GM18505 (cell line): ENCODE measurements at regions not wholly inside any gene's neighbourhood (a gene's known extent, or its start where the extent isn't known, plus 50 kb on each side); places are given as distances from the start of the nearest gene placed in this dataset.

Source experiments
- ATAC-seq: cut with Tn5 transposase; IDR thresholded peaks from one replicate; pipeline ENCODE4 v1.9.1; 2021; ENCODE audit not compliant: unreplicated experiment
- POLR2A ChIP-seq: IDR thresholded peaks from 4 replicates; pipeline ENCODE4 v1.6.1; 2011; ENCODE audit warnings: borderline replicate concordance; ENCODE audit not compliant: insufficient read depth, insufficient read length; ENCODE audit errors: extremely low read depth

- ATAC-seq: no peak
These were observed 59.3 kb downstream of the BTBD3 start for GRCh38 chr20:11976966-11977365.

GRCh38 chr20:11978496-11978895 is 60.8 kb downstream of the BTBD3 start:
- ATAC-seq: no peak
- no peak for TF ChIP-seq POLR2A

More at GRCh38 chr20:11976966-11977365, 59.3 kb downstream of the BTBD3 start:
- no peak for TF ChIP-seq POLR2A

DNA sequence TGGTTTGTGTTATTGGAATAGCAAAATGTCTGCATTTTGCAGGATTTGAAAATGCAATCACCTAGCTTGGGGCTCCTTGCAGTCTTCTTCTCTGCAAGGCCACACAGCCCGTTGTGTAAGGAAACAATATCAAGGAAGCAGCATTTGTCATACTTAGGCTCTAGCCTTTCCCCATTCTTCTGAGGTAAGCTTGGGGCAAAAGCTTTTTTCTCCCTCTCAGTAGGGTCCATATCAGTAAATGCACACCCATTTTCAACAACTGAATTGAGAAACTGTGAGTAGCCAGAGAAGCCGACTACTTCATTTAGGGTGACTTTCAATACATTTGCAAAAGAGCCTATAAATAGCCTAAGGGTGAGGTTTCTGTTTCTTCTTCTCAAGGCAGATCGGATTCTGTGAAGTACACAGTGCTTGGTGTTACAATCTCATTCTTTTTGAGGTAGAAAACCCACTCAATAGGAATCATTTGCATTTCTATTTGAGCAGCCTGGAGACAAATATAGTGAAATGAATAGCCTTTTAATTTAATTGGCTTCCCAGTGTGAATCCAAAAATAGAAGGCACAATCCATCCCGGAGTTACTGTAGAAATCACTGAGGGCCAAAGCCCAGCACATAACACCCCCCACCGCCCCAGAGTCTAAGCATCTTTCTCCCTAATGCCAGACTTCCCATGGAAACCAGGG is 61.8 kb downstream of the BTBD3 start:
- no peak for TF ChIP-seq POLR2A
- ATAC-seq: no peak

- ATAC-seq: no peak
- TF ChIP-seq POLR2A: no peak
These were observed 62.6 kb downstream of the BTBD3 start for GRCh38 chr20:11980263-11980662.

DNA sequence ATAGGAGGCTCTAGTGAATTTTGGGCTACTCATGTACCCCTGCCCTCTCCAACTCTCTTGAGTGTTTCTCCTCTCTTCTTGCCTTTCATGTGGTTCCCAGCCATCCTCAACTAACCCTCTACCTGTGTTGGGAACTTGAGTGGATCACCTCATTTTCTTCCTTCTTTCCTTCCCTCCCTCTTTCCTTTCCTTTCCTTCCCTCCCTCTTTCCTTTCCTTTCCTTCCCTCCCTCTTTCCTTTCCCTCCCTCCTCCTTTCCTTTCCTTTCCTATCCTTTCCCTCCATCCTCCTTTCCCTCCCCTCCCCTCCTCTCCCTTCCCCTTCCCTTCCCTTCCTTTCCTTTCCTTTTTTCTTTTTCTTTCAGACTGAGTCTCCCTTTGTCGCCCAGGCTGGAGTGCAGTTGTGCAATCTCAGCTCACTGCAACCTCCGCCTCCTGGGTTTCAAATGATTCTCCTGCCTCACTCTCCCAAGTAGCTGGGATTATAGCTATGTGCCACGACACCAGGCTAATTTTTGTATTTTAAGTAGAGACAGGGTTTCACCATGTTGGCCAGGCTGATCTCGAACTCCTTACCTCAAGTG is 63.8 kb downstream of the BTBD3 start:
- no peak for TF ChIP-seq POLR2A
- ATAC-seq: no peak

DNA sequence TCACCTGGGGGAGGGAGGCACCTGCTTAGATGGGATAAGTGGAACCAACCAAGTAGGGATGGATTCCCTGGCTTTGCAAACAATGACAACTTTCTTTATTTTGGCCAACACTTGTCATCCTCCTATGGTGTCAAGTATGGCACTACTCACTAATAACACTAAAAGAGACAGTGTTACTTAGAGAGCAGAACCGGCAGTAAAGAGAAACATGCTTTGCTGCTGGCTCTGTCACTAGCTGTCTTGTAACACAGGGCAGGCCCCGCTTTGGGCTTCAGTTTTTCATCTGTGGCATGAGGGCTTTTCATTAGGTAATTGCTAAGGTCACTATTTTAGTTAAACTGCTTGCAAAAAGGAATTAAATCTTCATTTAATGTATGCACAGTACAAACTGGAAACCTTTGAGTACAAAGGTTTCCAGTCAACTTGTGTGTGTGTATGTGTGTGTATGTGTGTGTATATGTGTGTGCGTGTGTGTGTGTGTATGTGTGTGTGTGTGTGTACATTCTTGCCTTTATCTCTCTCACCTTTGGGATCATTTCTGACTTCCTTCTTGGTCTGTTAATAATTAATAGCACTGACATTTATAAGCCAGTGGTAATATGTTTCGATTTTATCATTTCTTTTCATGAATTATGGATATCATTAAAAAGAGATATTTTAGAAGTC is 64.7 kb downstream of the BTBD3 start:
- no peak for ATAC-seq
- no peak for TF ChIP-seq POLR2A

GRCh38 chr20:11982955-11983470 is 65.3 kb downstream of the BTBD3 start:
- no peak for TF ChIP-seq POLR2A
- no peak for ATAC-seq

DNA sequence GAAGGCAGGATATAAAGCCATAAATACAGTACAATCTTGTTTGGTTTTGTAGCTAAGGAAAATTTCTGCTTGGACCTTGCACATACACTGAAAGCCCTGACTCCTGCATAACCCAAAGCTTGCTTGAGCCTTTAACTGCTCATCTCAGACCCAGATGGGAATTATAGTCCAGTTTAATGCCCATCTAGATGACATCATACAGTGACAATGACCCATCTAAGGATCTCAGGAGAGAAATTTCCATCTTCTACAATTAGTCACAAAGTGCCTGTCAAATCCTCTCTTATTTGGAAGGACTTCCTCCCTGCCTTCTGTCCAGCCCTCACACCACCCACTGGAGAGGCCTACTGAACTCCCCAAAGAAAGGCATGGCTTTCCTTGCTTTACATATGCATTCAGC is 69.3 kb downstream of the BTBD3 start:
- no peak for TF ChIP-seq POLR2A
- no peak for ATAC-seq

DNA sequence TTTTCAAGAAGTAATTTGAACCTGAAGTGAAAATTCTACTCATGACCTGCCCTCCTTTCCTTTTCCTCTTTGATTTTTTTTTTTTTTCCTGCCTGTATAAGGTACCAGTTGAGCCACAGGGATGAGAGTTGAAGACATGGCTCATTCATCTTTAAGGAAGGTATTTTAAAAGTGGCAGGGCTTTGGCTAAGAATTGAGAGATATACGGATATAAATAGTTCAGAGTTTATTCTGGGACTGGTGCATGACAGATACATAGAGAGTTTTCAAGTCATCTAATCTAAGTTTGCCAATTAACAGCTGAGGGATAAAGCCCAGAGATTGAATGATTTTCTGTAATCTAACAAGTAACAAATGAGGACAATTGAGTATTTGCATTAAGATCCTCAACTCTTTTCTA is 69.8 kb downstream of the BTBD3 start:
- no peak for TF ChIP-seq POLR2A
- no peak for ATAC-seq

DNA sequence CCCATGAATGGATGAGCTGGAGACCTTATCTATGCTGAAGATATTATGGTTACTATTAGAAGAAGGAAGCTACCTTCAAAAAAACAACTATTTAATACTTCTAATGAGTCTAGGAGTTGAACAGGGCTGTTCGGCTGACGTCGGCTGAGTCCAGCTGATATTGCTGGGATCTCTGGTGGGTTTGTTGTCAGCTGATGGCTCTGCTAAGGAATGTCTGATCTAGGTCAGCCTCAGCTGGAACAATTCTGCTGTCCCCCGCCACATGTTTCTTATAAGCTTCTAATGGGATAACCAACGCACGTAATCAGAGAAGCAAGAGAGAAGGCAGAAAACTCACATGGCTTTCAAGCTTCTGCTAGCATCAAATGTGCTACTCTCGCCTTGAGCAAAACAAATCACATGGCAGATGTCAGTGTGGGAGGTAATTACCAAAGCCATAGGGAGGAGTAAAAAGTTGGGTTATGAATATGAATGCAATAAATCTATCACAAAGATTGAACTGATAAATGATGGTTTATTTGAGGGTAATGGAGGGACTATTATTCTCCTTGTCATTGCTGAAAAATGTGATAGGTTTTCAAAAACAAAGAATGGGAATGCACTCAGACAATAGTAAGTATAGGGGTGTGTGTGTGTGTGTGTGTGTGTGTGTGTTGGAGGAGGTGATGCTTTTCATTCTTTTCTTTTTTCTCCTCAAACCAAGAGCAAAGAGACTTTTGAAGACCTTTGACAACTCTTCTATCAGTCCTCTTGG is 71.5 kb downstream of the BTBD3 start:
- ATAC-seq: no peak
- no peak for TF ChIP-seq POLR2A

DNA sequence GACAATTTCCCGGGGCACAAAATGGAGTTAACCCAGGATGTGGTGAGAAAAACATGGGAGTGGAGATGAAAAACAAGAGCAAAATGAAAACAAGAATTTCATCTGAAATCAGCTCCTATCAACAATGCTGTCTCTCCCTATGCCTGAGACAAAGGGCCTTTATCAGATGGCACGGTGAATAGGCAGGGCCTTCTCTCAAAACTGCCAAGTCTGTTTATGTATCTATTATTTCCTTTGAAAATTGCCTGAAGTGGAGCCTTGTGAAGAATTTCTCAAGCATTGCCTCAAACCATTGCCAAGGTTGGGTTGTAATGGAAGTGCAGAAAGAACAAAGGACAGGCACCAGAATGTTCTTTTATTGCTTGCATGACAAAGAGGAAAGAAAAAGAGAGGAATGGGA is 74.7 kb downstream of the BTBD3 start:
- no peak for ATAC-seq

GRCh38 chr20:11993886-11994461 is 76.3 kb downstream of the BTBD3 start:
- ATAC-seq: no peak
- TF ChIP-seq POLR2A: no peak

More for the DNA sequence above, 74.7 kb downstream of the BTBD3 start:
- no peak for TF ChIP-seq POLR2A
